Gastroesophageal sphincter (tissue), 3 donors: ENCODE measurements at regions not wholly inside any gene's neighbourhood (a gene's known extent, or its start where the extent isn't known, plus 50 kb on each side); places are given as distances from the start of the nearest gene placed in this dataset.

Experiments
- POLR2A ChIP-seq, 2 donors: fragments of 450-650 bp; IDR thresholded peaks; one replicate each; pipeline ENCODE4 v1.6.1; 2017; ENCODE audit warnings: antibody characterized with exemption in 2 of 2, mild to moderate bottlenecking in 2 of 2, moderate library complexity in 1 of 2
- POLR2AphosphoS5 ChIP-seq: sonication (generic); formaldehyde crosslinking; IDR thresholded peaks from one replicate; pipeline ENCODE4 v1.6.1; 2017; ENCODE audit warnings: antibody characterized with exemption
- TF ChIP-seq, protein P1 (sequence below), 4 experiments: fragments of 200-600 bp in 2 of 4; fragments of 450-650 bp in 2 of 4; sonication (generic) in 1 of 4; IDR thresholded peaks; one replicate each; pipeline ENCODE4 v1.5.1; 2017 to 2019; ENCODE audit warnings: antibody characterized with exemption in 4 of 4, mild to moderate bottlenecking in 2 of 4, moderate library complexity in 2 of 4

DNA sequence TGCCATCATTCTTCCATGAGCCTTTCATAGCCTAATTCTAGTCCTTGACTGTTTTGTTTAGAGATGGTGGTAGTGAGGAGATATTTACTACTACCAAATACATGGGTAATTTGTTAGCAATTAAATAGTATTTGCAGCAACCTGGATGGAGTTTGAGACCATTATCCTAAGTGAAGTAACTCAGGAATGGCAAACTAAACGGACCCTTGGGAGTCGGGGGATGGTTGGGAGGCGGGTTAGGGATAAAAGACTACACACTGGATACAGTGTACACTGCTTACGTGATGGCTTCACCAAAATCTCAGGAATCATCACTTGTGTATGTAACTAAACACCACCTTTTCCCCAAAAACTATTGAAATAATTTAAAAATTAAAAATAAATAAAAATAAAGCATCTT is 809.2 kb upstream of the ZNF608 start:
- no peak for TF ChIP-seq POLR2A (IDR thresholded peaks at IDR 0.05)
- TF ChIP-seq POLR2AphosphoS5, result no peak
- TF ChIP-seq, protein P1, sequence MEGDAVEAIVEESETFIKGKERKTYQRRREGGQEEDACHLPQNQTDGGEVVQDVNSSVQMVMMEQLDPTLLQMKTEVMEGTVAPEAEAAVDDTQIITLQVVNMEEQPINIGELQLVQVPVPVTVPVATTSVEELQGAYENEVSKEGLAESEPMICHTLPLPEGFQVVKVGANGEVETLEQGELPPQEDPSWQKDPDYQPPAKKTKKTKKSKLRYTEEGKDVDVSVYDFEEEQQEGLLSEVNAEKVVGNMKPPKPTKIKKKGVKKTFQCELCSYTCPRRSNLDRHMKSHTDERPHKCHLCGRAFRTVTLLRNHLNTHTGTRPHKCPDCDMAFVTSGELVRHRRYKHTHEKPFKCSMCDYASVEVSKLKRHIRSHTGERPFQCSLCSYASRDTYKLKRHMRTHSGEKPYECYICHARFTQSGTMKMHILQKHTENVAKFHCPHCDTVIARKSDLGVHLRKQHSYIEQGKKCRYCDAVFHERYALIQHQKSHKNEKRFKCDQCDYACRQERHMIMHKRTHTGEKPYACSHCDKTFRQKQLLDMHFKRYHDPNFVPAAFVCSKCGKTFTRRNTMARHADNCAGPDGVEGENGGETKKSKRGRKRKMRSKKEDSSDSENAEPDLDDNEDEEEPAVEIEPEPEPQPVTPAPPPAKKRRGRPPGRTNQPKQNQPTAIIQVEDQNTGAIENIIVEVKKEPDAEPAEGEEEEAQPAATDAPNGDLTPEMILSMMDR (IDR thresholded peaks at IDR 0.05), result no peak
